Body of pancreas (tissue), 4 donors: ENCODE measurements at regions not wholly inside any gene's neighbourhood (a gene's known extent, or its start where the extent isn't known, plus 50 kb on each side); places are given as distances from the start of the nearest gene placed in this dataset.
A peak's percentile ranks its signal among the peaks of the same experiment; 100 is the strongest.

ENCODE experiments used
- ATAC-seq: fragments of 150-250 bp; one replicate; pipeline ENCODE4 v1.9.1; 2016
- DNase-seq, 4 donors: peaks; one replicate each; pipeline ENCODE4 v3.0.0-alpha.2; 2019
- H3K27ac ChIP-seq, 4 donors: fragments of 200-600 bp; sonication (generic); 1 replicate in 3 of 4; 2 replicates in 1 of 4; pipeline versions ENCODE4 v1.5.1 to v1.6.1; 2016 to 2019; ENCODE audit warnings: mild to moderate bottlenecking in 1 of 4, mixed read lengths in 1 of 4, moderate library complexity in 1 of 4
- H3K27me3 ChIP-seq, 2 donors: fragments of 200-600 bp; sonication (generic); one replicate each; pipeline ENCODE4 v1.6.0; 2016; ENCODE audit warnings: mild to moderate bottlenecking in 1 of 2
- H3K36me3 ChIP-seq, 2 donors: fragments of 200-600 bp; sonication (generic); replicated peaks in 1 of 2; 2 replicates each; pipeline ENCODE4 v1.5.1; 2016; ENCODE audit warnings: low read depth in 2 of 2; ENCODE audit not compliant: insufficient read depth in 1 of 2
- H3K4me1 ChIP-seq: fragments of 200-600 bp; sonication (generic); one replicate; pipeline ENCODE4 v1.6.0; 2016
- H3K4me3 ChIP-seq, 2 donors: fragments of 200-600 bp; sonication (generic); 1 replicate in 1 of 2; 2 replicates in 1 of 2; pipeline ENCODE4 v1.5.1; 2016 to 2019
- H3K9me3 ChIP-seq, 3 donors: fragments of 200-600 bp; sonication (generic); 1 replicate in 2 of 3; 2 replicates in 1 of 3; pipeline ENCODE4 v1.5.1; 2016
- POLR2A ChIP-seq, 3 donors: fragments of 450-650 bp; IDR thresholded peaks; one replicate each; pipeline ENCODE4 v1.6.1; 2016; ENCODE audit warnings: antibody characterized with exemption in 3 of 3, mild to moderate bottlenecking in 2 of 3
- WGBS, 2 donors: methylation state at CpG; one replicate each; pipeline ENCODE4 v1.1.5; 2017; 5-methylcytosine and 5-hydroxymethylcytosine counted together
- intact Hi-C: fragments of 100-400 bp; cut with DNase I; formaldehyde crosslinking; loops from one replicate; pipeline ENCODE4 v1.15.1; 2023
- TF ChIP-seq, protein P1 (sequence below), 7 experiments: fragments of 450-650 bp in 4 of 7; fragments of 200-600 bp in 3 of 7; sonication (generic) in 3 of 7; IDR thresholded peaks; one replicate each; pipeline ENCODE4 v1.5.1; 2016 to 2019; ENCODE audit warnings: antibody characterized with exemption in 7 of 7

DNA sequence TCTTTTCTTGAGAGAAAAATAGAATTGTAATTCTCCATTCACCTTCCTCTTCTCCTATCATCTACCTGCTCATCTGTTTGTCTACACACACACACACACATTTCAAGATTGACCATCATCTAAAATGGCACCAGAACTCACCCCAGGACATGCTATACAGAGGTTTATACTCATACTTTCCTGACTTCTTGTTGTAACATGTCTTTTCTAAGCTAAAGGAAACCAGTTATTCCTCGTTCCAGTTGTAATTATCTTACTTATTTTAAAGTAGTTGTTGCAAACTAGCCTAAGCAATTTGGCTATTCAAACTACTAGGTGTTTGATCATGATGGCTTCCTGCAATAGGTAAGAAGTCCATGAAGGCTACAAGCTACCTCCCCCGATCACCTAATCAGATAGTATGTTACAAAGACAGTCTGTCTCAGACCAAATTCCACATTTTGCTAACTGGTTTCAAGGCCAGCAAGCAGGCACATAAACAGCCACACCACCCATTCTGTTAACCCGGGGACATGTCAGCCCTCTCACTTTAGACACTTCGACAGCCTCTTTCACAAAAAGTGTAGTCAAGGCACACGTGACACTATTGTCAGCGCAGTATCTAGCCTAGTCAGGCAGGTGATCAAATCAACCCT is 189.7 kb downstream of the SHQ1 start:
- TF ChIP-seq POLR2A (IDR thresholded peaks at IDR 0.05): no peak
- TF ChIP-seq, protein P1, sequence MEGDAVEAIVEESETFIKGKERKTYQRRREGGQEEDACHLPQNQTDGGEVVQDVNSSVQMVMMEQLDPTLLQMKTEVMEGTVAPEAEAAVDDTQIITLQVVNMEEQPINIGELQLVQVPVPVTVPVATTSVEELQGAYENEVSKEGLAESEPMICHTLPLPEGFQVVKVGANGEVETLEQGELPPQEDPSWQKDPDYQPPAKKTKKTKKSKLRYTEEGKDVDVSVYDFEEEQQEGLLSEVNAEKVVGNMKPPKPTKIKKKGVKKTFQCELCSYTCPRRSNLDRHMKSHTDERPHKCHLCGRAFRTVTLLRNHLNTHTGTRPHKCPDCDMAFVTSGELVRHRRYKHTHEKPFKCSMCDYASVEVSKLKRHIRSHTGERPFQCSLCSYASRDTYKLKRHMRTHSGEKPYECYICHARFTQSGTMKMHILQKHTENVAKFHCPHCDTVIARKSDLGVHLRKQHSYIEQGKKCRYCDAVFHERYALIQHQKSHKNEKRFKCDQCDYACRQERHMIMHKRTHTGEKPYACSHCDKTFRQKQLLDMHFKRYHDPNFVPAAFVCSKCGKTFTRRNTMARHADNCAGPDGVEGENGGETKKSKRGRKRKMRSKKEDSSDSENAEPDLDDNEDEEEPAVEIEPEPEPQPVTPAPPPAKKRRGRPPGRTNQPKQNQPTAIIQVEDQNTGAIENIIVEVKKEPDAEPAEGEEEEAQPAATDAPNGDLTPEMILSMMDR (IDR thresholded peaks at IDR 0.05): no peak
- no peaks in the 10 kb centered on the region for H3K27me3 ChIP-seq
- no peak overlapping the region for H3K27ac ChIP-seq
- H3K36me3 ChIP-seq: no peaks in the 10 kb centered on the region
- intact Hi-C loops: no loop called here
- 86 to 89% methylated on average over 6 of the region's 6 CpGs for WGBS, 2 donors
- peaks cover 41% of the 10 kb centered on the region for H3K4me1 ChIP-seq
- no peak overlapping the region for H3K4me3 ChIP-seq
- ATAC-seq (no peak), DNase-seq (no peak)
- H3K9me3 ChIP-seq: no peaks in the 10 kb centered on the region

DNA sequence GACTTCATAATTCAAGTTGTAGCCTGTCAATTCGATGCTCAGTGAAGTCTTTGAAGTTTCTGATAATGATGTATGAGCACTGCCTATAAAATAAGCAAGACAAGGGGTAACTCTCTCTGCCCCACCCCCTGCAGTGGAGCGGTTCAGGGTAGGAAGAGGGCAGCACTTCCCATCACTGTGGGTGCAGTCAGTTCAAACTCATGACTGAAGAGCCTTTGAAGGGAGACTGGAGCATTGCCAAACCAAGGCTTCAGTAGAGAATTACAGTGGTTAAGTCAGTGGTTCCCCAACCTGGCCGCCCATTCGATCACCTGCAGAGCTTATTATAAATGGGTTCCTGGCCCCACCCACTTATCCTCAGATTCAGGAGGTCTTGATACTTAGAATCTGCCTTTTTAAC is 190.6 kb downstream of the SHQ1 start:
- ATAC-seq (no peak), DNase-seq (peak in 1 of 4 donors; percentile 27)
- Histone ChIP-seq H3K36me3 (no peaks in the 10 kb centered on the region), H3K9me3 (no peaks in the 10 kb centered on the region), H3K27me3 (no peaks in the 10 kb centered on the region), H3K4me1 (peaks cover 41% of the 10 kb centered on the region), H3K4me3 (no peak overlapping the region), H3K27ac (no peak overlapping the region)
- 67 to 83% methylated on average over 4 of the region's 4 CpGs for WGBS, 2 donors
- intact Hi-C loops: no loop called here
- TF ChIP-seq, protein P1 (IDR thresholded peaks at IDR 0.05): no peak

DNA sequence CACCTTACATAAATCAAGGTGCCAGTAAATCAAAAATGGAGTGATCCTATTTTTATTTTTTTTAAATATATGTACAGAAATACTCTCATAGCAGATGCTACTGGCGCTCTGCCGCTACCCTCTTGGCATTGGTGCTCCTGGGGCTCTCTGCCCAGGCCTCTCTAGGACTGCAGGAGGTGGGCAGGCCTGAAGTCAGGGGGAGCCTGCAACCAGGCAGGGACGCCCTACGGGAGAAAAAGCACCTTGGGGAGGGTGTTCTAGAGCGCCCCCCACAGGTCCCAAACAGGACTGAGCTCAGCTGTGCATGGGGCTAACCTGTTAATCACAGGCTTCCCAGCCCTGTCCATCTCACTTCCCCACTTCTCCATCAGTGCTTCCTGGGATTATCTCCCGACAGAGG is 192.5 kb downstream of the SHQ1 start:
- H3K36me3 ChIP-seq: no peaks in the 10 kb centered on the region
- no peaks in the 10 kb centered on the region for H3K27me3 ChIP-seq
- DNase-seq (no peak), ATAC-seq (no peak)
- H3K9me3 ChIP-seq: no peaks in the 10 kb centered on the region
- intact Hi-C loops: no loop called here
- WGBS, 2 donors: 79 to 84% methylated on average over 4 to 6 of the region's 6 CpGs
- H3K27ac ChIP-seq: no peak overlapping the region
- TF ChIP-seq POLR2A (IDR thresholded peaks at IDR 0.05): no peak
- TF ChIP-seq, protein P1 (IDR thresholded peaks at IDR 0.05): no peak
- no peak overlapping the region for H3K4me3 ChIP-seq
- H3K4me1 ChIP-seq: peaks cover 30% of the 10 kb centered on the region

DNA sequence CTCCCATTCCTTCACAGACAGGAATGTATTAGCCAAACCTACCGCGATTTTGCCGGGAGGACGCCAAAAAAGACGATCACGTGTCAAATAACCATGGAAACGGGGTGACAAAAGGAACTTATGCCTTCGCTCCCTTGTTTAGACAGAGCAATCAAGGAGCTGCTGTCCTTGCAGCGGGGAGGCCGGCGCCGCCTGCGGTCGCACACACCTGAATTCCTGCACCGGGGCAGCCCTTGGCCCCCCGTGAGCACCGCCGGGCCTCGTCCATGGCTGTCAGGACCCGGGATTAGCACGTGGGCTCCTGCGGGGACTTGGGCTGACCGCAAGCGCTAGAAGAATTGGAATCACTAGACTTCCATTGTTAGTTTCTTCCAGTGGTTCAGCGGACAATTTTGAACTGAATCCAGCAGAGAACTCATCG is 193.1 kb downstream of the SHQ1 start:
- peak in 3 of 4 donors; percentile 22 to 29 (median 24) for DNase-seq
- 16 to 25% methylated on average over 26 of the region's 26 CpGs for WGBS, 2 donors
- no peak overlapping the region for H3K27ac ChIP-seq
- intact Hi-C loops: no loop called here
- no peaks in the 10 kb centered on the region for H3K36me3 ChIP-seq
- H3K9me3 ChIP-seq: no peaks in the 10 kb centered on the region
- peaks cover 24% of the 10 kb centered on the region for H3K4me1 ChIP-seq
- TF ChIP-seq, protein P1 (IDR thresholded peaks at IDR 0.05): no peak
- no peak for TF ChIP-seq POLR2A (IDR thresholded peaks at IDR 0.05)
- ATAC-seq: peak; percentile 62
- no peaks in the 10 kb centered on the region for H3K27me3 ChIP-seq
- no peak overlapping the region for H3K4me3 ChIP-seq

DNA sequence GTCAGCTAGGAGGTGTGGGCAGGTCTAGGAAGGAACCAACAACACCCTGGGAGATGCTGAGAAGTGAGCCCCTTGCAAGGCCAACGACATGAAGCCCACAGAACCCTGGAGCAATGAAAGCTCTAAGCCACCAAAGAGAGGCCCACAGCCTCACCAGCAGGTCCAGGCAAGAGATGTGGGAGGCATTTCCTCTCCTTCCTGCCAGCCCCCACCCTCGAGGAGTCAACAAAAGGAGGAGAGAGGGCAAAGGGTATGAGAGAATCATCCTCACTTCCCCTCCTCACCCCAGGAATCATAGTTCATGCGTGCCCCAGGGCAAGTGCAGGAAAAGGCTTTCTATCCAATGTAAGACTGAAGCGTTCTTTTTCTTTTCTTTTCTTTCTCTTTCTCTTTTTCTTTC is 195.8 kb downstream of the SHQ1 start:
- Histone ChIP-seq H3K36me3 (no peaks in the 10 kb centered on the region), H3K4me3 (no peak overlapping the region), H3K9me3 (no peaks in the 10 kb centered on the region), H3K4me1 (peaks cover 10% of the 10 kb centered on the region), H3K27ac (no peak overlapping the region), H3K27me3 (no peaks in the 10 kb centered on the region)
- DNase-seq (no peak), ATAC-seq (no peak)
- intact Hi-C loops: no loop called here
- WGBS, 2 donors: 65% methylated on average over 4 of the region's 4 CpGs
- no peak for TF ChIP-seq POLR2A (IDR thresholded peaks at IDR 0.05)
- TF ChIP-seq, protein P1 (IDR thresholded peaks at IDR 0.05): no peak
